ENCODE measurements at regions not wholly inside any gene's neighbourhood (a gene's known extent, or its start where the extent isn't known, plus 50 kb on each side); places are given as distances from the start of the nearest gene placed in this dataset.

GRCh38 chr5:67435032-67435431 lies 238.4 kb upstream of the CD180 start:
- Histone ChIP-seq H3K9me3 (no peaks in the 10 kb centered on the region), H3K27ac (no peak overlapping the region), H3K4me1 (peaks cover 0 to 8% (median 0%) of the 10 kb centered on the region in 9 donors), H3K4me3 (no peak overlapping the region), H3K36me3 (no peaks in the 10 kb centered on the region), H3K27me3 (no peaks in the 10 kb centered on the region)
- intact Hi-C loops (cut with DNase I) = no loop called here
- 83 to 90% methylated on average over 2 of the region's 2 CpGs for WGBS, 2 donors
- no peak for TF ChIP-seq CTCF (IDR thresholded peaks at IDR 0.05)
- DNase-seq (no peak), ATAC-seq (no peak)

GRCh38 chr5:67434466-67434865 lies 237.9 kb upstream of the CD180 start:
- 57 to 68% methylated on average over 4 of the region's 4 CpGs for WGBS, 2 donors
- no peak for DNase-seq
- H3K4me1 ChIP-seq = peaks cover 0 to 8% (median 0%) of the 10 kb centered on the region in 9 donors
- intact Hi-C loops (cut with DNase I) = no loop called here
- no peaks in the 10 kb centered on the region for H3K27me3 ChIP-seq
- no peak overlapping the region for H3K4me3 ChIP-seq
- no peaks in the 10 kb centered on the region for H3K9me3 ChIP-seq
- H3K27ac ChIP-seq = no peak overlapping the region
- no peak for ATAC-seq
- H3K36me3 ChIP-seq = no peaks in the 10 kb centered on the region
- TF ChIP-seq CTCF (IDR thresholded peaks at IDR 0.05) = no peak

GRCh38 chr5:67432606-67433005 lies 236.0 kb upstream of the CD180 start:
- Histone ChIP-seq H3K4me1 (no peaks in the 10 kb centered on the region), H3K36me3 (no peaks in the 10 kb centered on the region), H3K27ac (no peak overlapping the region), H3K27me3 (no peaks in the 10 kb centered on the region), H3K4me3 (no peak overlapping the region), H3K9me3 (no peaks in the 10 kb centered on the region)
- TF ChIP-seq CTCF (IDR thresholded peaks at IDR 0.05) = no peak
- DNase-seq (no peak), ATAC-seq (no peak)
- intact Hi-C loops (cut with DNase I) = no loop called here
- 80 to 87% methylated on average over 3 of the region's 3 CpGs for WGBS, 2 donors

GRCh38 chr5:67431191-67431590 lies 234.6 kb upstream of the CD180 start:
- Histone ChIP-seq H3K9me3 (no peaks in the 10 kb centered on the region), H3K27ac (no peak overlapping the region), H3K4me3 (no peak overlapping the region), H3K4me1 (no peaks in the 10 kb centered on the region), H3K27me3 (no peaks in the 10 kb centered on the region), H3K36me3 (no peaks in the 10 kb centered on the region)
- DNase-seq (no peak), ATAC-seq (no peak)
- 81 to 96% methylated on average over 4 of the region's 4 CpGs for WGBS, 2 donors
- no peak for TF ChIP-seq CTCF (IDR thresholded peaks at IDR 0.05)
- intact Hi-C loops (cut with DNase I) = no loop called here

- TF ChIP-seq CTCF (IDR thresholded peaks at IDR 0.05) = no peak
Observed at GRCh38 chr5:67427850-67428298, 231.3 kb upstream of the CD180 start.

More at GRCh38 chr5:67427850-67428298, 231.3 kb upstream of the CD180 start:
- no peak overlapping the region for H3K27ac ChIP-seq
- DNase-seq (no peak), ATAC-seq (no peak)
- H3K4me3 ChIP-seq = no peak overlapping the region
- intact Hi-C loops (cut with DNase I) = no loop called here
- 93 to 96% methylated on average over 4 of the region's 4 CpGs for WGBS, 2 donors
- no peaks in the 10 kb centered on the region for H3K36me3 ChIP-seq
- H3K27me3 ChIP-seq = no peaks in the 10 kb centered on the region
- H3K4me1 ChIP-seq = no peaks in the 10 kb centered on the region
- no peaks in the 10 kb centered on the region for H3K9me3 ChIP-seq

All from heart right ventricle (tissue), 16 donors.